Fibroblast of lung (primary cell): ENCODE measurements at regions not wholly inside any gene's neighbourhood (a gene's known extent, or its start where the extent isn't known, plus 50 kb on each side); places are given as distances from the start of the nearest gene placed in this dataset.

ENCODE experiments used
- DNase-seq, 2 donors: peaks; one replicate each; pipeline versions ENCODE4 v3.0.0 to v3.0.0-alpha.2; 2010; ENCODE audit warnings: low read depth in 2 of 2
- H2AFZ ChIP-seq: 2 replicates; pipeline ENCODE4 v1.5.1; 2012; ENCODE audit warnings: low read length, control low read depth, inconsistent platforms
- H3K27ac ChIP-seq: 2 replicates; pipeline ENCODE4 v1.5.1; 2011; ENCODE audit warnings: low read length, control low read depth; ENCODE audit not compliant: insufficient read depth
- H3K27me3 ChIP-seq: 2 replicates; pipeline ENCODE4 v1.5.1; 2011; ENCODE audit warnings: mild to moderate bottlenecking, low read length; ENCODE audit not compliant: control insufficient read depth, insufficient read depth
- H3K36me3 ChIP-seq: 2 replicates; pipeline ENCODE4 v1.5.1; 2011; ENCODE audit warnings: low read length; ENCODE audit not compliant: control insufficient read depth, insufficient read depth
- H3K4me1 ChIP-seq: 2 replicates; pipeline ENCODE4 v1.5.1; 2011; ENCODE audit warnings: low read length; ENCODE audit not compliant: control insufficient read depth, insufficient read depth; ENCODE audit errors: extremely low read depth
- H3K4me2 ChIP-seq: 2 replicates; pipeline ENCODE4 v1.5.1; 2011; ENCODE audit warnings: low read length, control low read depth; ENCODE audit not compliant: insufficient read depth; ENCODE audit errors: extremely low read depth
- H3K4me3 ChIP-seq, 4 experiments: fragments of 200-600 bp in 1 of 4; sonication (generic) in 1 of 4; replicated peaks in 1 of 4; 2 replicates each; pipeline ENCODE4 v1.5.1; 2011 to 2016; ENCODE audit warnings: low read length in 4 of 4, low read depth in 3 of 4, mild to moderate bottlenecking in 3 of 4, control low read depth in 2 of 4, inconsistent platforms in 1 of 4, mixed read lengths in 1 of 4; ENCODE audit not compliant: insufficient read depth in 1 of 4; ENCODE audit errors: control extremely low read depth in 1 of 4
- H3K79me2 ChIP-seq: 2 replicates; pipeline ENCODE4 v1.5.1; 2012; ENCODE audit warnings: mild to moderate bottlenecking, low read length, inconsistent platforms; ENCODE audit not compliant: control insufficient read depth, insufficient read depth
- H3K9ac ChIP-seq: 2 replicates; pipeline ENCODE4 v1.5.1; 2011; ENCODE audit warnings: mild to moderate bottlenecking, low read length, control low read depth; ENCODE audit not compliant: insufficient read depth
- H3K9me3 ChIP-seq: 2 replicates; pipeline ENCODE4 v1.5.1; 2012; ENCODE audit warnings: low read depth, low read length; ENCODE audit not compliant: control insufficient read depth, insufficient read depth
- H4K20me1 ChIP-seq: 2 replicates; pipeline ENCODE4 v1.5.1; 2011; ENCODE audit warnings: low read length; ENCODE audit not compliant: control insufficient read depth, insufficient read depth; ENCODE audit errors: extremely low read depth
- CTCF ChIP-seq, 2 donors: IDR thresholded peaks in 1 of 2; conservative IDR thresholded peaks in 1 of 2; 1 replicate in 1 of 2; 2 replicates in 1 of 2; pipeline ENCODE4 v1.5.1; 2011 to 2012; ENCODE audit warnings: low read length in 2 of 2, control low read depth in 1 of 2, inconsistent platforms in 1 of 2, low read depth in 1 of 2, mild to moderate bottlenecking in 1 of 2
- EZH2 ChIP-seq: IDR thresholded peaks from 2 replicates; pipeline ENCODE4 v1.5.1; 2012; ENCODE audit warnings: low read length, control low read depth, mild to moderate bottlenecking; ENCODE audit errors: missing control alignments

- H3K4me1 ChIP-seq = no peaks in the 10 kb centered on the region
Measured at GRCh38 chr13:109625156-109625555, 161.2 kb downstream of the IRS2 start.

DNA sequence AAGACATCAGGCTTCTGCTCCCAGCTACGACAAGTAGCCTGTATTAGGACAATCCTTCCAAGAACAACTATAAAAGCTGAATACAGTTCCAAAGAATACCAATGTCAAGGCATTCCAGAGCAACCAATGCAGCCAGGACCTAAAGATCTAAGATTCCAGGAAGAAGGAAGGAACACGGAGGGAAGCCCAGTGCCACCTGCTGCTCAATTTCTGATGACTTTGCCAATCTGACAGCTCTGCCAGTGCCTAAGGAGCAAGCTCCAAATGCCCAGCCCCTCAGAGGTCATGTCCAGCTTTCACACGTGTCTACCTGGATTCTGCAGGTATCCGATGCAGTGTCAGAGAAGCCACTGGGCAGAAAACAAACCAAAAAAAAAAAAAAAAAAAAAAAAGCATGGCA, 164.4 kb downstream of the IRS2 start:
- H3K9me3 ChIP-seq = no peaks in the 10 kb centered on the region
- no peak for TF ChIP-seq EZH2
- no peak for TF ChIP-seq CTCF (conservative IDR thresholded peaks at IDR 0.05 in 1 of 2, IDR thresholded peaks at IDR 0.05 in 1 of 2; ENCODE audit: low read depth in 1 of 2, low read length in 2 of 2)
- H3K9ac ChIP-seq = no peak overlapping the region
- H3K79me2 ChIP-seq = no peaks in the 10 kb centered on the region
- no peak overlapping the region for H3K4me3 ChIP-seq
- no peak for DNase-seq
- no peak overlapping the region for H2AFZ ChIP-seq
- no peak overlapping the region for H3K27ac ChIP-seq
- H3K27me3 ChIP-seq = no peaks in the 10 kb centered on the region
- H3K36me3 ChIP-seq = no peaks in the 10 kb centered on the region
- no peaks in the 10 kb centered on the region for H4K20me1 ChIP-seq
- H3K4me1 ChIP-seq = no peaks in the 10 kb centered on the region
- no peak overlapping the region for H3K4me2 ChIP-seq

More at GRCh38 chr13:109625156-109625555, 161.2 kb downstream of the IRS2 start:
- no peaks in the 10 kb centered on the region for H3K9me3 ChIP-seq
- no peak overlapping the region for H3K4me2 ChIP-seq
- no peak overlapping the region for H3K4me3 ChIP-seq
- no peak overlapping the region for H2AFZ ChIP-seq
- H3K79me2 ChIP-seq = no peaks in the 10 kb centered on the region
- H3K36me3 ChIP-seq = no peaks in the 10 kb centered on the region
- no peaks in the 10 kb centered on the region for H3K27me3 ChIP-seq
- no peaks in the 10 kb centered on the region for H4K20me1 ChIP-seq
- TF ChIP-seq CTCF (conservative IDR thresholded peaks at IDR 0.05 in 1 of 2, IDR thresholded peaks at IDR 0.05 in 1 of 2; ENCODE audit: low read depth in 1 of 2, low read length in 2 of 2) = no peak
- TF ChIP-seq EZH2 = no peak
- H3K27ac ChIP-seq = no peak overlapping the region
- no peak overlapping the region for H3K9ac ChIP-seq
- no peak for DNase-seq

- Histone ChIP-seq H3K4me1 (no peaks in the 10 kb centered on the region), H3K9me3 (no peaks in the 10 kb centered on the region), H3K4me2 (no peak overlapping the region), H3K27ac (no peak overlapping the region), H3K27me3 (no peaks in the 10 kb centered on the region), H2AFZ (no peak overlapping the region), H3K36me3 (no peaks in the 10 kb centered on the region), H3K79me2 (no peaks in the 10 kb centered on the region), H4K20me1 (no peaks in the 10 kb centered on the region), H3K4me3 (no peak overlapping the region), H3K9ac (no peak overlapping the region)
- no peak for TF ChIP-seq EZH2
- TF ChIP-seq CTCF (conservative IDR thresholded peaks at IDR 0.05 in 1 of 2, IDR thresholded peaks at IDR 0.05 in 1 of 2; ENCODE audit: low read depth in 1 of 2, low read length in 2 of 2) = no peak
- no peak for DNase-seq
Measured at GRCh38 chr13:109615721-109616420, 170.5 kb downstream of the IRS2 start.
